Gastrocnemius medialis (tissue), 4 donors: ENCODE measurements at regions not wholly inside any gene's neighbourhood (a gene's known extent, or its start where the extent isn't known, plus 50 kb on each side); places are given as distances from the start of the nearest gene placed in this dataset.

Experiments used
- CTCF ChIP-seq, 5 experiments: fragments of 450-650 bp in 3 of 5; fragments of 200-600 bp in 2 of 5; sonication (generic) in 2 of 5; IDR thresholded peaks in 4 of 5; conservative IDR thresholded peaks in 1 of 5; 1 replicate in 4 of 5; 2 replicates in 1 of 5; pipeline ENCODE4 v1.5.1; 2016 to 2019; ENCODE audit warnings: antibody characterized with exemption in 5 of 5, mild to moderate bottlenecking in 3 of 5, moderate library complexity in 3 of 5
- POLR2A ChIP-seq, 2 donors: fragments of 450-650 bp; IDR thresholded peaks; one replicate each; pipeline ENCODE4 v1.6.1; 2017; ENCODE audit warnings: antibody characterized with exemption in 2 of 2, mild to moderate bottlenecking in 2 of 2, moderate library complexity in 2 of 2

- TF ChIP-seq CTCF (IDR thresholded peaks at IDR 0.05 in 4 of 5, conservative IDR thresholded peaks at IDR 0.05 in 1 of 5) (no peak), POLR2A (IDR thresholded peaks at IDR 0.05) (no peak)
Observed at GRCh38 chr2:147559070-147559725, 285.6 kb upstream of the ACVR2A start.
